Esophagus squamous epithelium (tissue), 4 donors: ENCODE measurements at regions not wholly inside any gene's neighbourhood (a gene's known extent, or its start where the extent isn't known, plus 50 kb on each side); places are given as distances from the start of the nearest gene placed in this dataset.

Experiments used
- CTCF ChIP-seq, 6 experiments: fragments of 450-650 bp in 4 of 6; fragments of 200-600 bp in 2 of 6; sonication (generic) in 2 of 6; IDR thresholded peaks; one replicate each; pipeline ENCODE4 v1.5.1; 2016 to 2019; ENCODE audit warnings: antibody characterized with exemption in 6 of 6, mild to moderate bottlenecking in 4 of 6, moderate library complexity in 4 of 6
- POLR2A ChIP-seq, 4 donors: fragments of 450-650 bp; IDR thresholded peaks; one replicate each; pipeline ENCODE4 v1.6.1; 2017; ENCODE audit warnings: antibody characterized with exemption in 4 of 4, mild to moderate bottlenecking in 4 of 4, moderate library complexity in 3 of 4

- TF ChIP-seq CTCF (IDR thresholded peaks at IDR 0.05), result no peak
- TF ChIP-seq POLR2A (IDR thresholded peaks at IDR 0.05), result no peak
These were observed 186.4 kb downstream of the VAPA start for GRCh38 chr18:10100196-10100595.
